HUDEP-2 (cell line): ENCODE measurements at regions not wholly inside any gene's neighbourhood (a gene's known extent, or its start where the extent isn't known, plus 50 kb on each side); places are given as distances from the start of the nearest gene placed in this dataset.

Experiments
- DNase-seq, 76 experiments: peaks; one replicate each; lab custom pipeline; 2025; ENCODE audit not compliant: unreplicated experiment in 76 of 76; lab: John Stamatoyannopoulos, UW

- DNase-seq: no peak
Observed at GRCh38 chr16:27123795-27124409, 57.2 kb downstream of the C16orf82 start.

DNA sequence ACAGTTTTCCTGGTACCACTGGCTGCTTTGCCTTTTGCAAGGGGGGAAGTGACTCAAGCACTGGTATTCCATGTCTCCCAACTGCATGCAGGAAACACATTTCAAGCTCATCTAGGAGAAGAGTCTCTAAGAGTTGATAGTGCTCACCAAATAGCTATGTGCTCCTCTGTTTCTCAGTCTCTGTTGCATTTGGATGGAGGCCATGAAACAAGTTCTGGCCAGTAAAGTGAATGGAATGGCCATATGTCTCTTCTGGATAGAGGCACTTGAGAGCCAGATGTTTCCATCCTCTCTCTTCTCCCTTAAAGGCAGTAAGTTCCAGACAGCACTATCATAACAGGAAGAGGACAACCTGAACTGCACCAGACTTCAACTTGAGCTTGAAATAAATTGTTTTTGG, 60.6 kb downstream of the C16orf82 start:
- no peak for DNase-seq

GRCh38 chr16:27129401-27129800, 62.7 kb downstream of the C16orf82 start:
- DNase-seq: peak in 71 of 76 experiments; percentile 4 to 85 (median 54)

DNA sequence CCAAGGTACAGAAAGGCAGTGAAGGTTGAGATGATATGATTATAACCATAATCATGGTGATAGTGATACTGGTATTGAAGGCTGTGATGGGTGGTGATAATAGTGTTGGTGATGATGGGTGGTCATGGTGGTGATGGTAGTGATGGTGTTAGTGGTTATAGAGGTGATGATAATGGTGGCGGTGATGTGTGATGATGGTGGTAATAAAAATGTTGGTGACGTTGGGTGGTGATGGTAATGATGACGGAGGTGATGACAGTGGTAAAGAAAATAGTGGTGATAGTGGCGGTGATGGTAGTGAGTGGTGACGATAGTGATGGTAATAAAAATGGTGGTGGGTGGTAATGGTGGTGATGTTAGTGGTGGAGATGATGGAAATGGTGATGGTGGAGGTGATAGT, 65.1 kb upstream of the KDM8 start:
- no peak for DNase-seq

DNA sequence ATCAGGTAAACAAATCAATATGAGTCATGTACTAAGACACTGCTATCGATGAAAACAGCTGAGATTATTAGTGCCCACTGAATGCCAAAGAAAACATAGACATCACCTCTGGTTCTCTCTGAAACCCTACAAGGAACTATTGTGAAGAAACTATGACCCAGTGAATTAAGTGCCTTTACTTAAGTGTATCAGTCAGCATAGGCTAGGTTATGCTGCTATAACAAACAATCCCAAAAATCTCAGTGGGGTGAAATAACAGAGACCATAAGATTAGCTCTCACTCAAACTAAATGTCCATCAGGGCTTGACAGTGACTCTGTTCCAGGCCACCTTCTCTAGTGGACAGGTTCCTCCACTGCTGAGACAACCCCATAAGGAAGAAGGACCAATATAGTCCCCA, 57.7 kb upstream of the KDM8 start:
- DNase-seq: no peak

DNA sequence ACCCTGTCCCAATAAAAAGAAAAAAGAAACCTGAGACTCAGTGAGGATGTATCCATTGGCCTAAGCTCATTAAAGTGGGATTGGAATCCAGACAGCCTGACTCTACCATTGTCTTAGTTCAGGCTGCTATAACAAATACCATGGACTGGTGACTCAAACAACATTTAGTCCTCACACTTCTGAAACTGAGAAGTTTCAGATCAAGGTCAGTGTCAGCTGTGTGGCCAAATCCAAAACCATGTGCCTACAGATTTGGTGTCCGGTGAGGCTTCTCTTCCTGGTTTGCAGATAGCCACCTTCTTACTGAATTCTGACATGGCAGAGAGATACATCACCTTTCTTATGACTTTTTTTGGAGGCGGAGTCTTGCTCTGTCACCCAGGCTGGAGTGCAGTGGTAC, 53.3 kb upstream of the KDM8 start:
- DNase-seq: no peak

- DNase-seq: no peak
Observed at GRCh38 chr16:27152121-27152520, 51.2 kb upstream of the KDM8 start.

- no peak for DNase-seq
Observed at GRCh38 chr16:27152801-27153200, 50.5 kb upstream of the KDM8 start.
